ENCODE measurements at regions not wholly inside any gene's neighbourhood (a gene's known extent, or its start where the extent isn't known, plus 50 kb on each side); places are given as distances from the start of the nearest gene placed in this dataset.

DNA sequence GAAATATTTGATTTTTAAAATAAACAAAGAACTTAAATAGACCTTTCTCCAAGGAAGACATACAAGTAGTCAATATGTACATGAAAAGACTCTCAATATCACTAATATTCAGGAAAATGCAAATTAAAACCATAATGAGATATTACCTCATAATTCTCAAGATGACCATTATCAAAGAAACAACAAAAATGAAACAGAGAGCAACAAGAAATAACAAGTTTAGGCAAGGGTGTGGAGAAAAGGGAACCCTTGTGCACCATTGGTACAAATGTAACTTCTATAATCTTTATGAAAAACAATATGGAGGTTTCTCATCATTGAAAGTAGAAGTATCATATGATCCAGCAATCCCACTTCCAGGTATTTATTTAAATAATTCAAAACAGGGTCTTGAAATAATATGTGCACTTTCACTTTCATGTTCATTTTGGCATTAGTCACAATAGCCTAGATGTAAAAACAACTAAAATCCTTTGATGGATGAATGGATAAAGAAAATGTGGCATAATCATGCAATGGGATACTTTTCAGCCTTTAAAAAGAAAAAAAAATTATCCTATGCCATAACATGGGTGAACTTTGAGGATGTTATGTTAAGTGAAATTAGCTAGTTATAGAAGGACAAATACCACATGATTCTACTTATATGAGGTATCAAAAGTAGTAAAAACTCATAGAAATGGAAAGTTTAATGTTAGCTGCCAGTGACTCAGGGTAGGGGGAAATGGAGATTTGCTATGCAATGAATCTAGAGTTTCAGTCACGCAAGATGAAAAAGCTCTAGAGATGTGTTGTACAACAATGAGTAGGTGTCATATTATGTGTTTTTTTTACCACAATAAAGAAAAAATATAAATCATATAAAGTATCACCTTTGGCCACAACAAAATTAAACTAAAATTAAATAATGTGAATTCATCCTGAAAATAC, 114.5 kb upstream of the LYPLAL1 start:
- no peak for TF ChIP-seq ZBTB8A (IDR thresholded peaks at IDR 0.05; ENCODE audit: partially characterized antibody)
- TF ChIP-seq, protein P1, sequence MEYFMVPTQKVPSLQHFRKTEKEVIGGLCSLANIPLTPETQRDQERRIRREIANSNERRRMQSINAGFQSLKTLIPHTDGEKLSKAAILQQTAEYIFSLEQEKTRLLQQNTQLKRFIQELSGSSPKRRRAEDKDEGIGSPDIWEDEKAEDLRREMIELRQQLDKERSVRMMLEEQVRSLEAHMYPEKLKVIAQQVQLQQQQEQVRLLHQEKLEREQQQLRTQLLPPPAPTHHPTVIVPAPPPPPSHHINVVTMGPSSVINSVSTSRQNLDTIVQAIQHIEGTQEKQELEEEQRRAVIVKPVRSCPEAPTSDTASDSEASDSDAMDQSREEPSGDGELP (CRISPR knock-in tag; IDR thresholded peaks at IDR 0.05; ENCODE audit: borderline replicate concordance): no peak
- TF ChIP-seq, protein P2, sequence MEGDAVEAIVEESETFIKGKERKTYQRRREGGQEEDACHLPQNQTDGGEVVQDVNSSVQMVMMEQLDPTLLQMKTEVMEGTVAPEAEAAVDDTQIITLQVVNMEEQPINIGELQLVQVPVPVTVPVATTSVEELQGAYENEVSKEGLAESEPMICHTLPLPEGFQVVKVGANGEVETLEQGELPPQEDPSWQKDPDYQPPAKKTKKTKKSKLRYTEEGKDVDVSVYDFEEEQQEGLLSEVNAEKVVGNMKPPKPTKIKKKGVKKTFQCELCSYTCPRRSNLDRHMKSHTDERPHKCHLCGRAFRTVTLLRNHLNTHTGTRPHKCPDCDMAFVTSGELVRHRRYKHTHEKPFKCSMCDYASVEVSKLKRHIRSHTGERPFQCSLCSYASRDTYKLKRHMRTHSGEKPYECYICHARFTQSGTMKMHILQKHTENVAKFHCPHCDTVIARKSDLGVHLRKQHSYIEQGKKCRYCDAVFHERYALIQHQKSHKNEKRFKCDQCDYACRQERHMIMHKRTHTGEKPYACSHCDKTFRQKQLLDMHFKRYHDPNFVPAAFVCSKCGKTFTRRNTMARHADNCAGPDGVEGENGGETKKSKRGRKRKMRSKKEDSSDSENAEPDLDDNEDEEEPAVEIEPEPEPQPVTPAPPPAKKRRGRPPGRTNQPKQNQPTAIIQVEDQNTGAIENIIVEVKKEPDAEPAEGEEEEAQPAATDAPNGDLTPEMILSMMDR (IDR thresholded peaks at IDR 0.05 in 2 of 3, conservative IDR thresholded peaks at IDR 0.05 in 1 of 3; ENCODE audit: insufficient read depth in 2 of 3, low read depth in 1 of 3, low read length in 3 of 3): no peak
- TF ChIP-seq POLR2A (conservative IDR thresholded peaks at IDR 0.05): no peak
- TF ChIP-seq HDAC1 (IDR thresholded peaks at IDR 0.05): no peak
- TF ChIP-seq ZNF282 (CRISPR knock-in tag; IDR thresholded peaks at IDR 0.05): no peak
- TF ChIP-seq TEAD2 (tag; IDR thresholded peaks at IDR 0.05): no peak
